ENCODE measurements at regions not wholly inside any gene's neighbourhood (a gene's known extent, or its start where the extent isn't known, plus 50 kb on each side); places are given as distances from the start of the nearest gene placed in this dataset.

DNA sequence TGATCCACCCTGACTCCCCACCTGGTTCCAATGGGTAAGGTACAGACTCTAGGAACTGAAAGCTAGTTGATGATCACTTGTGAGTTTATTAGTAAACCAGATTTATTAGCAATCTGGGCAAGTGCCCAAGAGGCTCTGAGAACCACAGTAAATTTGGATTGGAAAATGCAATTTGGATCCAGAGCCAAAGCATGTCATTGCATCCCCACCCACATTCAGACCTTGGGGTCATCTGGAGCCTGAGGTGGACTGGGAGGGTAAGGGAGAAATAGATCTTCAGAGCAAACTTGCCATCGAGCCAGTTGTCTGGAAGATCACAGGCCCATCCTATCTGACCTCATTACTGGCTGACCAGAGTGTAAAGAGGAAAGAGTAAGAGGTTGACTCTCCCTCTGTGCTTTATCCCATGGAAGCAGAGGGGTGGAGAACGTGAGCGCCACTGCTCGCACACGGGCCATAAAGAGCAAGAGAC, 78.7 kb upstream of the RASGEF1B start:
- H3K36me3 ChIP-seq (ENCODE audit: control insufficient read depth in 2 of 2, insufficient read depth in 2 of 2, low read length in 2 of 2): no peaks in the 10 kb centered on the region
- no peak overlapping the region for H3K4me3 ChIP-seq (ENCODE audit: low read length in 2 of 2)
- H3K27ac ChIP-seq (ENCODE audit: low read depth in 2 of 2, low read length in 2 of 2): no peak overlapping the region
- no peaks in the 10 kb centered on the region for H3K4me1 ChIP-seq (ENCODE audit: control insufficient read depth in 2 of 2, insufficient read depth in 2 of 2, low read length in 2 of 2)
- H3K9me3 ChIP-seq (ENCODE audit: control insufficient read depth in 2 of 2, low read length in 2 of 2): no peaks in the 10 kb centered on the region
- H3K27me3 ChIP-seq (ENCODE audit: control insufficient read depth in 2 of 2, insufficient read depth in 2 of 2, low read length in 2 of 2): no peaks in the 10 kb centered on the region
- no peak overlapping the region for H3K9ac ChIP-seq (ENCODE audit: low read depth in 1 of 2, low read length in 2 of 2)

DNA sequence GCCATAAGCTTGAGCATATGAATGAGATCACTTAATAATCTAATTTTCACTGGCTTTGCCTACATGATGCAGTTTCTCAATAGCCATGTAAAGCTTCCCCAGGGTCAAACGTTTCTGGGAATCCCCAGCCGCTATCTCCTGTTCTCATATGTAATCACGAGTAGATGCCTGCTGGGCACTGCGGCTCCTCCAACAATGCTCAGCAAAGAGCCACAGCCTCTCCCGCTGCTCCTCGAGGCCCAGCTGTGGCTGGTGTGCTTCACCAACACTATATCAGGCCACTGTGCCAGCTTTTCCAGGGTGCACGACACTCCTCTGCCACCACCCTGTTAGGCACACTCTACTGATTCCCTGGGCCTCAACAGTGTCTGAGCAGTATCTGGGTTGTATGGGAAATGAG, 78.3 kb upstream of the RASGEF1B start:
- Histone ChIP-seq H3K9me3 (ENCODE audit: control insufficient read depth in 2 of 2, low read length in 2 of 2) (no peaks in the 10 kb centered on the region), H3K27me3 (ENCODE audit: control insufficient read depth in 2 of 2, insufficient read depth in 2 of 2, low read length in 2 of 2) (no peaks in the 10 kb centered on the region), H3K27ac (ENCODE audit: low read depth in 2 of 2, low read length in 2 of 2) (no peak overlapping the region), H3K36me3 (ENCODE audit: control insufficient read depth in 2 of 2, insufficient read depth in 2 of 2, low read length in 2 of 2) (no peaks in the 10 kb centered on the region), H3K4me1 (ENCODE audit: control insufficient read depth in 2 of 2, insufficient read depth in 2 of 2, low read length in 2 of 2) (no peaks in the 10 kb centered on the region), H3K4me3 (ENCODE audit: low read length in 2 of 2) (no peak overlapping the region), H3K9ac (ENCODE audit: low read depth in 1 of 2, low read length in 2 of 2) (no peak overlapping the region)

DNA sequence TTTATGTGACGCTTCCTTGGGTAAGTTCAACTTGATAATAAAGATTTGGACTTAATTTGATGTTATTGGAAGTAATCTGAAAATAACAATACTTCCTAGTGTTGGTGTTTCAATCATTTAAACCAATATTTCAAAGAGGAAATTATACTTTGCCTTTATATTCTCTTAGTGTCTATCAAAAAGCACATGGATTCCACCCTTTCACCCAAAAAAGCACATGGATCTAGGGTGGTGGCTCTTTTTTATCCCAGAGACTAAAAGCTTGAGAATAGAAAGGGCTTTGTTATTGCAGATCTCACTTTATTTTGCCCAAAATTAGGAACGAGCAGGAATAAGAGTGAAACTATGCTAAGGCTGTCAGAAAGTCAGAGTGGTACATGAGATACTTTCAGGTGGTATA, 75.1 kb upstream of the RASGEF1B start:
- Histone ChIP-seq H3K4me1 (ENCODE audit: control insufficient read depth in 2 of 2, insufficient read depth in 2 of 2, low read length in 2 of 2) (no peaks in the 10 kb centered on the region), H3K9ac (ENCODE audit: low read depth in 1 of 2, low read length in 2 of 2) (no peak overlapping the region), H3K9me3 (ENCODE audit: control insufficient read depth in 2 of 2, low read length in 2 of 2) (no peaks in the 10 kb centered on the region), H3K27me3 (ENCODE audit: control insufficient read depth in 2 of 2, insufficient read depth in 2 of 2, low read length in 2 of 2) (no peaks in the 10 kb centered on the region), H3K4me3 (ENCODE audit: low read length in 2 of 2) (no peak overlapping the region), H3K36me3 (ENCODE audit: control insufficient read depth in 2 of 2, insufficient read depth in 2 of 2, low read length in 2 of 2) (no peaks in the 10 kb centered on the region), H3K27ac (ENCODE audit: low read depth in 2 of 2, low read length in 2 of 2) (no peak overlapping the region)

DNA sequence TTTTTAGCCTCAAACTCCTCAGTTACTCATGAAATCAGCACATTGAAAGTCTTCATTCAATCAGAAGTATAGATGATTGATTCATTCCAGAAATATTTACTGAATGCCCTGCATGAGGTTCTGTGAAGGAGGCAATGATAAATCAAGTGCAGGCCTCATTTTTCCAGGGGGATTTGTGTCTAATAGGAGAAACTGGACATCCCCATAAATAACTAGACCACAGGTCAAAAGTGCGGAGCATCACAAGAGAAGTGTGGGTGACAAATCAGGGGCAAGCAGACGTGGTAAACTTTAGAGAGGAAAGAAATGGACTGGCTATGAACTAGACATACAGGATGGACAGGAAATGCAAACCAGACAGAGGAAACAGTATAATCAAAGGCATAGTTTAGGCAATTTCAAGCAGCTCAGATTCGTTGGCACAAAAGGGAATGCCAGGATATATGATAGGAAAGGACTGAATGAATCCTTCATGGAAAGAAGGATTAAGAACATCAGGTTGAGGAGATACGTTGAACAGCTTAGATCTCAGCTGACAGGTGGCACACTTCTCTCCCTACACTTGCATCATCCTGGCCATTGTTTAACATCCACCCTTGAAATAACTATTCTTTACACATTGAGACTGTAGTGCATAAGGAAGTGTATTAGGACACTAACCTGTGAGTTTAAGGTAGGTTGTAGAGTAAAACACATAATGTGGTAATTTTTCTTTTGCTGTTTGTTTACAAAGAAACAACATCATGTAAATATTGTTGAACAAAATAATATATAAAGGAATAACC, 69.6 kb upstream of the RASGEF1B start:
- H3K36me3 ChIP-seq (ENCODE audit: control insufficient read depth in 2 of 2, insufficient read depth in 2 of 2, low read length in 2 of 2): no peaks in the 10 kb centered on the region
- no peak overlapping the region for H3K27ac ChIP-seq (ENCODE audit: low read depth in 2 of 2, low read length in 2 of 2)
- H3K4me3 ChIP-seq (ENCODE audit: low read length in 2 of 2): no peak overlapping the region
- H3K9me3 ChIP-seq (ENCODE audit: control insufficient read depth in 2 of 2, low read length in 2 of 2): no peaks in the 10 kb centered on the region
- no peak overlapping the region for H3K9ac ChIP-seq (ENCODE audit: low read depth in 1 of 2, low read length in 2 of 2)
- H3K27me3 ChIP-seq (ENCODE audit: control insufficient read depth in 2 of 2, insufficient read depth in 2 of 2, low read length in 2 of 2): no peaks in the 10 kb centered on the region
- no peaks in the 10 kb centered on the region for H3K4me1 ChIP-seq (ENCODE audit: control insufficient read depth in 2 of 2, insufficient read depth in 2 of 2, low read length in 2 of 2)

DNA sequence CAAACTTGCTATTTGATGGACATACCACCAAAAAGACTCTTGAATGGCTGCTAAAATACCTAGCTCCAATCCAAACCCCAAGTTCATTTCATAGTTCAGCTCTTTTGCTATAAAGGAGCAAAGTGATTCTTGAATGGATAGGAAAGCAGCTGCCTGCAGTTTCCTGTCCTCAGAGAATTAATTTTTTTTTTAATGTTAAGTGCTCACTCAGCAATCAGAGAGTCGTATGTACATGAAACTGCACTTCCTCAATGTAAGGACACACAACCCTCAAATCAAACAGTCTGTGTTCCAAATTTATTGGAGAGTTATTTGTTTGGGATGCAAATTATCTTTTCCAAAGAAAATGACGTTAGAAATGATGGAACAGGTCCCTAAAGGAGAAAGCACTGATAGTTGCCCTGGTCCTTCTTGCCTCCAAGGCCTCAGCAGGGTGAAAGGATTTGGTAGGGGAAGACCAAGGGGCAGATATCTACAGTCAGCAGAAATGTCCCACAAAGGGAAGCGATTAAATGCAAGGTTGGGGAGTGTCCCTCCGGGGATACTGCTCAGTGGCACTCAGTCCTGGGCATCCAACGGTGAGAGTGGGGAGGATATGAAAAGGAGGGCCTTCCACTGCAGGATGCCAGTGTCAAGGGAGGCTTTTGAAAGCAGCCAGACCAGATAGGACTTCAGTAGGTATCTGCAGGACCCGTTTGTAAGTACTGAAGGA, 67.2 kb upstream of the RASGEF1B start:
- H3K9me3 ChIP-seq (ENCODE audit: control insufficient read depth in 2 of 2, low read length in 2 of 2): no peaks in the 10 kb centered on the region
- H3K4me1 ChIP-seq (ENCODE audit: control insufficient read depth in 2 of 2, insufficient read depth in 2 of 2, low read length in 2 of 2): no peaks in the 10 kb centered on the region
- no peak overlapping the region for H3K27ac ChIP-seq (ENCODE audit: low read depth in 2 of 2, low read length in 2 of 2)
- H3K36me3 ChIP-seq (ENCODE audit: control insufficient read depth in 2 of 2, insufficient read depth in 2 of 2, low read length in 2 of 2): no peaks in the 10 kb centered on the region
- H3K27me3 ChIP-seq (ENCODE audit: control insufficient read depth in 2 of 2, insufficient read depth in 2 of 2, low read length in 2 of 2): no peaks in the 10 kb centered on the region
- no peak overlapping the region for H3K4me3 ChIP-seq (ENCODE audit: low read length in 2 of 2)
- H3K9ac ChIP-seq (ENCODE audit: low read depth in 1 of 2, low read length in 2 of 2): no peak overlapping the region

DNA sequence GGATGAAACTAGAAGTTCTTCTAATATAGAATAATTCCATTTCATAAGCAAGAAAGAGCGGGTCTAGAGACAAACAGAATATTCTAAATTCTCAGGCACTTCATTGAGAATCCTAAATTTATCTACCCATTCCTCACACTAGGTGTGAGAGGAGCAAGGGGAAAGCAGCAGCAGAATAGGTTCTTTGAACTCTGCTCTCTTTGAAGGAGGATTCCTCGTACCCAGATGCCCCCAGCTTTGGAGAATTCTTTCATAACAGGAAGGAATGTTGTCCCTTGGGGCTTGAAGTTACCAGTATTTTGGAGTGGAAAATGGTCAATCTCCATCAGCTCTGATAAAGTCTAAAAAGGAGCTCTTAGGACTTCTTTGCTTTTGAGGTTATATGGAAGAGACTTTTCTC, 59.7 kb upstream of the RASGEF1B start:
- Histone ChIP-seq H3K27ac (ENCODE audit: low read depth in 2 of 2, low read length in 2 of 2) (no peak overlapping the region), H3K4me3 (ENCODE audit: low read length in 2 of 2) (no peak overlapping the region), H3K9me3 (ENCODE audit: control insufficient read depth in 2 of 2, low read length in 2 of 2) (peaks cover 0 to 9% of the 10 kb centered on the region in 2 donors), H3K4me1 (ENCODE audit: control insufficient read depth in 2 of 2, insufficient read depth in 2 of 2, low read length in 2 of 2) (no peaks in the 10 kb centered on the region), H3K9ac (ENCODE audit: low read depth in 1 of 2, low read length in 2 of 2) (no peak overlapping the region), H3K36me3 (ENCODE audit: control insufficient read depth in 2 of 2, insufficient read depth in 2 of 2, low read length in 2 of 2) (no peaks in the 10 kb centered on the region), H3K27me3 (ENCODE audit: control insufficient read depth in 2 of 2, insufficient read depth in 2 of 2, low read length in 2 of 2) (no peaks in the 10 kb centered on the region)

DNA sequence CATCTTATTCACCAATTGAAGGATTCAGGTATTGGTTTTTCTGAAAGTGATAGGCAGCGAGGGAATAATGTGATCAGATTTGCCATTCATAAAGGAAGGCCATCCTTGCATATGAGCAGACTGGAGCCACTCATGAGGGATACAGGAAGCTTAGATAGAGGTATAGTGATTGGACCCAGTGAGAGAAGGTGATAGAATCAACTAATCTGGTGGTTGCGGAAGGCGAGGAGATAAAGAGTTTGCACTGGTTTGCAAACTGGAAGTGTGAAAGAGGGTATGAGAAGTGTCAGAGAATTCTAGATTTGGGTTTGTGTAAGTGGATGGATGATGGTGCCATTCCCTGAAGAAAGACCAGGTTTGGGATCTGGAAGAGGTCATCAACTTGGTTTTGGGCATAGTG, 57.3 kb upstream of the RASGEF1B start:
- no peak overlapping the region for H3K9ac ChIP-seq (ENCODE audit: low read depth in 1 of 2, low read length in 2 of 2)

DNA sequence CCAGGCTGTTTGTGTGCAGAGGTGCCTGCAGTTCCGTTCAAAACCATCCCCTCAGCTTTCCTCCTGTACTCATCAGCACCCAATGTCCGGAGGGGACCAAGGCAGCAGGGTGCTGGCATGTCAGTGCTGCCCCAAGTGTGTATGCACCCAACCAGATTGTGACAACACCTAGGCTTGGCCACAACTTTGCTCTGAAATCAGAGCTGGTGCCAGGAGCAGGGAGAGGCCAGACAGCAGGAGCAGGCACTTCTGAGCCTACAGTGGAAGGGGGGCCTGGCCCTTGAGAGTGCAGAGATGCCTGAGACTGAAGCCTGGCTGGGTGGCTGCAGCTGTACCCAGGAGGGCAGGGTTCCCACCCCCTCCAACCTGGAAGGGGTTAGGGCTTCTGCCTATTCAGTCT, 56.5 kb upstream of the RASGEF1B start:
- H3K27me3 ChIP-seq (ENCODE audit: control insufficient read depth in 2 of 2, insufficient read depth in 2 of 2, low read length in 2 of 2): no peaks in the 10 kb centered on the region
- H3K27ac ChIP-seq (ENCODE audit: low read depth in 2 of 2, low read length in 2 of 2): no peak overlapping the region
- H3K4me3 ChIP-seq (ENCODE audit: low read length in 2 of 2): no peak overlapping the region
- no peaks in the 10 kb centered on the region for H3K36me3 ChIP-seq (ENCODE audit: control insufficient read depth in 2 of 2, insufficient read depth in 2 of 2, low read length in 2 of 2)
- H3K9me3 ChIP-seq (ENCODE audit: control insufficient read depth in 2 of 2, low read length in 2 of 2): peaks cover 0 to 9% of the 10 kb centered on the region in 2 donors
- H3K9ac ChIP-seq (ENCODE audit: low read depth in 1 of 2, low read length in 2 of 2): no peak overlapping the region
- peaks cover 0 to 4% of the 10 kb centered on the region in 2 donors for H3K4me1 ChIP-seq (ENCODE audit: control insufficient read depth in 2 of 2, insufficient read depth in 2 of 2, low read length in 2 of 2)

More for the DNA sequence above, 57.3 kb upstream of the RASGEF1B start:
- Histone ChIP-seq H3K27ac (ENCODE audit: low read depth in 2 of 2, low read length in 2 of 2) (no peak overlapping the region), H3K4me3 (ENCODE audit: low read length in 2 of 2) (no peak overlapping the region), H3K9me3 (ENCODE audit: control insufficient read depth in 2 of 2, low read length in 2 of 2) (peaks cover 0 to 9% of the 10 kb centered on the region in 2 donors), H3K36me3 (ENCODE audit: control insufficient read depth in 2 of 2, insufficient read depth in 2 of 2, low read length in 2 of 2) (no peaks in the 10 kb centered on the region), H3K27me3 (ENCODE audit: control insufficient read depth in 2 of 2, insufficient read depth in 2 of 2, low read length in 2 of 2) (no peaks in the 10 kb centered on the region), H3K4me1 (ENCODE audit: control insufficient read depth in 2 of 2, insufficient read depth in 2 of 2, low read length in 2 of 2) (peaks cover 0 to under 1% of the 10 kb centered on the region in 2 donors)

DNA sequence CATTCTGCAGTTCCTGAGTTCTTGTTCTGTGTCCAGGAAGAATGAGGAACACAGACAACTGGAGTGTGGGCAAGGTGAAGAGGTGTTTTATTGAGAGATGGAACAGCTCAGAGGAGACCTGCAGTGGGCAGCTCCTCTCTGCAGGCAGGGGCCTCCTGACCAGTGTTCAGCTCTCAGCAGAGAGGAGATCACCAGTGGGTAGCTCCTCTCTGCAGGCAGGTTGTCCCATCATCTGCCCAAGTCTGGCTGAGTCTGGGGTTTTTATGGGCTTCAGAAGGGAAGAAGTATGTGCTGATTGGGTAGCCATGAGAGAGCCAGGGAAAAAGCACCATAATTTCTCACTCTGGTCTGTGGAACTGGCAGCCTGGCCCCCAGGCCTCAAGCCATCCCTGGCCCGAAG, 56.0 kb upstream of the RASGEF1B start:
- no peaks in the 10 kb centered on the region for H3K36me3 ChIP-seq (ENCODE audit: control insufficient read depth in 2 of 2, insufficient read depth in 2 of 2, low read length in 2 of 2)
- H3K9ac ChIP-seq (ENCODE audit: low read depth in 1 of 2, low read length in 2 of 2): no peak overlapping the region
- peaks cover 0 to 4% of the 10 kb centered on the region in 2 donors for H3K4me1 ChIP-seq (ENCODE audit: control insufficient read depth in 2 of 2, insufficient read depth in 2 of 2, low read length in 2 of 2)
- peaks cover 0 to 9% of the 10 kb centered on the region in 2 donors for H3K9me3 ChIP-seq (ENCODE audit: control insufficient read depth in 2 of 2, low read length in 2 of 2)
- H3K27me3 ChIP-seq (ENCODE audit: control insufficient read depth in 2 of 2, insufficient read depth in 2 of 2, low read length in 2 of 2): no peaks in the 10 kb centered on the region
- H3K4me3 ChIP-seq (ENCODE audit: low read length in 2 of 2): no peak overlapping the region
- H3K27ac ChIP-seq (ENCODE audit: low read depth in 2 of 2, low read length in 2 of 2): no peak overlapping the region

DNA sequence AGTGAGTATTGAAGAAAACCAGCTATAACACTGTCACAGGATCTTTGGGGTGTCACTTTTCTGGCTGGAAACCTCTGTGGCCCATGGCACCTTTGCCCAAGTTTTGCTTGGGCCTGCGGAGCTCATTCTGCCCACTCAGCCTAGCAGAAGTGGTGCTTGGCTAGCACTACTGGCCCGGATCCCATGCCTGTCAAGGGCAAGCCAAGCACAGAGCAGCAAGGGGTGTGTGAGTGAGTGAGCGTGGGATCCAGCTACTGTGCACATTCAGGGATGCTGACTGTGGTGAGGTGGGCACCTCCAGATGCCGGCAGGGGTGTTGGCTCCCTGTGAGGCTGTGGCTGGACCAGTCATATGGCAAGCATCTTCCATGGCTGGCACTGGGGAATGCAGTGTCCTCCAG, 55.4 kb upstream of the RASGEF1B start:
- H3K9me3 ChIP-seq (ENCODE audit: control insufficient read depth in 2 of 2, low read length in 2 of 2): peaks cover 0 to 9% of the 10 kb centered on the region in 2 donors

More for the DNA sequence above, 55.4 kb upstream of the RASGEF1B start:
- Histone ChIP-seq H3K4me3 (ENCODE audit: low read length in 2 of 2) (no peak overlapping the region), H3K9ac (ENCODE audit: low read depth in 1 of 2, low read length in 2 of 2) (no peak overlapping the region), H3K4me1 (ENCODE audit: control insufficient read depth in 2 of 2, insufficient read depth in 2 of 2, low read length in 2 of 2) (peaks cover 0 to 4% of the 10 kb centered on the region in 2 donors), H3K36me3 (ENCODE audit: control insufficient read depth in 2 of 2, insufficient read depth in 2 of 2, low read length in 2 of 2) (no peaks in the 10 kb centered on the region), H3K27me3 (ENCODE audit: control insufficient read depth in 2 of 2, insufficient read depth in 2 of 2, low read length in 2 of 2) (no peaks in the 10 kb centered on the region), H3K27ac (ENCODE audit: low read depth in 2 of 2, low read length in 2 of 2) (no peak overlapping the region)

Data from mucosa of rectum (tissue), 2 donors.